ENCODE measurements at regions not wholly inside any gene's neighbourhood (a gene's known extent, or its start where the extent isn't known, plus 50 kb on each side); places are given as distances from the start of the nearest gene placed in this dataset.

- no peak overlapping the region for H3K4me3 ChIP-seq
- no peak overlapping the region for H2AFZ ChIP-seq (ENCODE audit: control insufficient read depth, low read depth, low read length)
- BruUV-seq (replicated peaks), result no TSS peak
- ATAC-seq (no peak), FAIRE-seq (no peak), DNase-seq (ENCODE audit: low read depth, low spot score) (no peak)
- no peaks in the 10 kb centered on the region for H3K36me3 ChIP-seq (ENCODE audit: control insufficient read depth in 2 of 2, insufficient read depth in 2 of 2, low read length in 1 of 2)
- no peak overlapping the region for H3K27ac ChIP-seq (ENCODE audit: control insufficient read depth, insufficient read depth)
- ChIA-PET SMC1A (ENCODE audit: uncharacterized antibody, unreplicated experiment) (interaction anchor here (0.6 to 2.7 kb wide), 6 partner anchors 9 to 305 kb away, joined by 3 to 8 read pairs (median 3); no protein-coding TSS in a partner anchor), POLR2A (no interaction called here), RAD21 (ENCODE audit: unreplicated experiment) (no interaction called here), CTCF (interaction anchor here (1.2 kb wide), 1 partner anchor 15 kb away, joined by 3 read pairs; no protein-coding TSS in a partner anchor)
- H3K4me2 ChIP-seq (ENCODE audit: control insufficient read depth, insufficient read depth), result no peak overlapping the region
- H3K9ac ChIP-seq (ENCODE audit: control insufficient read depth, insufficient read depth, low read length), result no peak overlapping the region
- no peaks in the 10 kb centered on the region for H3K79me2 ChIP-seq (ENCODE audit: control insufficient read depth, insufficient read depth, low read length)
- in situ Hi-C loops (cut with MboI) (no loop called here), intact Hi-C loops (cut with micrococcal nuclease; ENCODE audit: unreplicated experiment) (no loop called here)
- H3K27me3 ChIP-seq (replicated peaks in 1 of 2; ENCODE audit: control insufficient read depth in 2 of 2, insufficient read depth in 2 of 2, low read length in 1 of 2), result no peaks in the 10 kb centered on the region
- H3K4me1 ChIP-seq (ENCODE audit: control insufficient read depth, insufficient read depth, low read length), result 0 out of 2 replicates have a peak, but pooled peaks cover 3% of the 10 kb centered on the region
- H3K9me3 ChIP-seq (replicated peaks; ENCODE audit: control insufficient read depth, insufficient read depth, low read length), result no peaks in the 10 kb centered on the region
- TF ChIP-seq USF1 (IDR thresholded peaks at IDR 0.05; ENCODE audit: borderline replicate concordance, extremely low read length, insufficient read depth, low read depth, low read length) (no peak), ZBTB4 (CRISPR knock-in tag; IDR thresholded peaks at IDR 0.05) (no peak), NFXL1 (IDR thresholded peaks at IDR 0.05; ENCODE audit: borderline replicate concordance) (no peak), E2F8 (IDR thresholded peaks at IDR 0.05; ENCODE audit: low read depth, partially characterized antibody) (no peak), IKZF2 (IDR thresholded peaks at IDR 0.05) (no peak)
- no peaks in the 10 kb centered on the region for H4K20me1 ChIP-seq (ENCODE audit: control insufficient read depth, insufficient read depth)
- 84% methylated on average over 1 of the region's 1 CpG for WGBS (ENCODE audit: insufficient coverage, insufficient replicate concordance, low lambda C conversion rate, missing lambda C conversion rate)
These were observed 110.2 kb upstream of the EGR2 start for GRCh38 chr10:62926407-62926806.
